Activated CD8-positive, alpha-beta memory T cell treated with anti-CD3 and anti-CD28 coated beads for 1 hour (primary cell): ENCODE measurements at regions not wholly inside any gene's neighbourhood (a gene's known extent, or its start where the extent isn't known, plus 50 kb on each side); places are given as distances from the start of the nearest gene placed in this dataset.

ENCODE experiments used
- DNase-seq, 2 donors: peaks; one replicate each; pipeline ENCODE4 v3.0.0-alpha.2; 2020; ENCODE audit warnings: low read depth in 1 of 2; ENCODE audit errors: extremely low read depth in 1 of 2

DNA sequence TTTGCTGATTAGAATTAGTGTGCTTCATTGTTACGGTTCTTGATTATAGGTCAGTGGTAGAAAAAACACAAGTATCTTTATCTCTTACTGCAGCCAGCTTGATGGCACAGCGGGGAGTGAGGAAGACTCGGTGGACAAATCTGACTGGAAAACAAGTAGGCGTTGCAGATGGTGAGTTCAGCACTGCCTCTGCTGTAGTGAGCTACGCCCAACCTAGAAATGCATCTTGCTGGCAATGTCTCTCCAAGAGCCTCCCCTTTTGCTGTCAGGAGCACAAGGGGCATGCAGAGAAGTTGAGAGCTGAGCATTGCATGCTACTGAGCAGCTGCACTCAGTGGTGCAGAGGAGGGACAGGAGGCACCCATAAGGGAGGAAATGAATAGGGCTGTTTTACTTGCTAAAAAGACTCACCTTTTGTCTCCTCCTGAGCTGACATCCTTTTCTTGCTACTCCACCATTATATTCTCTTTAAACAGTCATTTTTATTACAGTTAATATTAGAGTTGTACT lies 977.3 kb upstream of the ACVR2A start:
- DNase-seq = no peak

DNA sequence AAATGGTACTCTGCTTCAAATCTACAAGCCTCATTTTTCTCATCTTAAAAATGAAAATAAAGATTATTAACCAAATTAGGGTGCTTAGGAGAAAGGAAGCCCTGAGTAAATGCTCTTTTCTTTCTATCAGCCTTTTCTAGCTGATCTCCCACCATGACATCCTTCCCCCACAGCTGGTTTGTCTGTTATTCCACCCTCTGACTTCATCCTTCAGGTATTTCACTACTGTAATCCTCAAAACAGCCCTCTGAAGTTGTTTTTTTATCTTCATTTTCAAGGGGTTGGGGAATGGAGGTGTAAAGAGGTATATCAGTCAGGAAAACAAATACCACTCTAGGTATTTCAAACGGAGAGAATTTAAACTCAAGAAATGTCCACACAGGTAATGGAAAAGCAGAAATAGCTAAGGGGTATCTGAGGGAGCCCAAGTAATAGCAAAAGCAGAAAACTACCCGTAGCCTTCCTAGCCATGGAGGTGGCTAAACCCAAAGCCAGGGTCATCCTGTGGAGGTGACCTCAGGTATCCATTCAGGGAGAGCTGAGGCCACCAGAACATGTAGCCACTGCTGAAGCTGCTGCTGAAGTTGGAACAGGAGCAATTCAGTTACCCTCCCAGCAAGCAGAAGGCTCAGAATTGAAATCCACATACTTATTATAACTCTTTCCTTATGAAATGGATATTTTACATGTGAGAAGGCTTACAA lies 990.9 kb upstream of the ACVR2A start:
- DNase-seq = no peak

DNA sequence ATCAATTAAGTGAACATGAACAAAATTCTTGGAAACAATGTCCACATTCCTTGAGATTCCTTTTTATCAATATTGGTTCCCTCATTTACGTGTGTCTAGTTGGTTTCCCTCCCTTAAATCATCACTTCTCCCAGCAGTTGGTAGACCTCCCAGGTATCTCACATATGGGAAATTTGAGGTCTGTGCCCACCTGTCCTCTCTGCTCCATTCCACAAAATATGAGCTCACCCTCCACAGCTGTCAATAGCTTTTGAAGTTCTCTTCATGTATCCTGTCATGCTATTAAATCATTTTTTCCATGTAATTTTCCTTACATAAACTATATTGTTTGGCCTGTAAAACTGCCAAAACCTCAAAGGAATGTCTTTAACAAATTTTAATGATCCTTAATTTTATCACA lies 992.2 kb upstream of the ACVR2A start:
- DNase-seq = no peak

DNA sequence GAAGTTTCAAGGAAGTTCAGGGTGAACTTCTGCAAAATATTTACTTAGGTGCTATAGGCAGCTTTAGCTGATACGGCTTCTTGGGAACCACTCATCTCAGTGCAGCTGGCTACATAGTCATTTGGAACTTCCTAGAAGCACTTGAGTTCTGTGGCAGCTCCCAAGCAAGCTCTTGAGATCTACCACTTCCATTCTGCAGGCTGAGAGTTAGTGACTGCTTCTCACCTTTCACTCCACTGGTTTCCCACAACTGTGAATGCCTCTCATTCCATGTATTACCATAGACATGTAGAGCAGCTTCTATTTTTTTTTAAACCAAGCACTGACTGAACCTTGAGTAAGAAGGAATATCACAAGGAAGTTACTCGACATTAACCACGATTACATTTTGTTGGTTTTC lies 994.1 kb upstream of the ACVR2A start:
- no peak for DNase-seq

DNA sequence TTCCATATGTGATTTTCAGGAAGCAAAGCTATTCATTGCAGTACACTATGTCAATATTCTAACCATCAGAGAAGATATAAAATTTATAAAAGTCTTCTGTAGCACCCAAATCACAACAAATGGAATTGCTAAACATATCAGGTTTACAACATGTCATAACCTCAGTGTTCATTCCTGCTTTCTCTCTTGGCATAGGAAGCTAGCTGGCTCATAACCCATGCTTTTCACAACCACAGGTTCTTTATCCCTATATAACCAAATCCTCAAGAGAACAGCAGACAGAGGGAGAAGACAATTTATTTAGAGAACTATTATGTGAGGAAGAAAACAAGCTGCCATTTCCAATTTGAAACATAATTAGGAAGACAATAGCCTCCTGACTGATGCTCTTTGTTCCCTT lies 997.0 kb upstream of the ACVR2A start:
- DNase-seq = no peak

DNA sequence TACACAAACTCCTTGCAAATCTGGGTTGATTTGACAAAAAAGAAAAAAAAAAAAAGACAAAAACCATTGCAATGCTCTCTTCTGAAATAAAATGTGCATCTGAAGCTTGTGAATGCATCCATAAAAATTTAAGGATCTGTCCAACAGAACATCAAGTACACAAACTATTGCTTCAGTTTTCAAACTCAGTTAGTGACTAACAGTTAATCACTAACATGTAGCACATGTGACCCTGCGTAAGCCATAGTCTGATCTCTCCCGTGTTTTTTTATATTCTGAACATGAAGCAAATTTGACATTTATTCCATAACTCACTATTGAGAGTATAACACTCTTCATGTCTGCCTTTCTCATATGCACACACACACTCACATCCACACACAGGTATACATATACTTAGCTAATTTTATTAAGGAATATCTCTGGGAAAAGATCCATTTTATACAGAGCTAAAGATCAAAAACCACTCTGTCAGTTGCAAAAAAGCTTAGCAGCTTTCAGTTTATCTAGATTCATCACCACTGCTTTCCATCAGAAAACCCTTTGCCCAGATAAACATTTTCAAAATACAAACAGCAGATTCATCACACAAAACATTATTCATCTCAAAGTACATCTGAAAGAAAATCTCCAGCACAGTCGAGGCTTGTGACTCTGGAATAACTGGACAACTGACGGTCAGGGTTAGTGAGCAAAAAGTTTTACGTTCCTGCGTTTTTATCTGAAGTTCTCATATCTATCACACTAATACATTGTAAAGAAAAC lies 1000.4 kb upstream of the ACVR2A start:
- no peak for DNase-seq

DNA sequence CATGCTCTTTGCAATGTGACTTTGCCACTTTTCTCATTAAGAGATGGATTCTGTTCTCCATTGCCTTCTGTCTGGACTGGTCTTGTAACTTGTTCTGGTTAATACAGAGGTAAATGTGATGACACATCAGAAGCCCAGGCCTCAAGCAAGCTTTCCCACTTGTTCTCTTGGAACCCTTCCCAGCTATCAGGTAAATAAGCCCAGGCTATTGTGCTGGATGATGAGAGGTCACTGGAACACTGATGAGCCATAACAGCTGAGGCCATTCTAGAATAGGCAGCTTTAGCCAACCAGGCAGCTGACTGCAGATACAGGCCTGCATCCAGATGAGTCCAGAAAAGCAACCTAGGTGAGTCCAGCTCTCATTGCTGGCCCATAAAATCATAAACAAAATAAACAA lies 1007.0 kb upstream of the ACVR2A start:
- no peak for DNase-seq

DNA sequence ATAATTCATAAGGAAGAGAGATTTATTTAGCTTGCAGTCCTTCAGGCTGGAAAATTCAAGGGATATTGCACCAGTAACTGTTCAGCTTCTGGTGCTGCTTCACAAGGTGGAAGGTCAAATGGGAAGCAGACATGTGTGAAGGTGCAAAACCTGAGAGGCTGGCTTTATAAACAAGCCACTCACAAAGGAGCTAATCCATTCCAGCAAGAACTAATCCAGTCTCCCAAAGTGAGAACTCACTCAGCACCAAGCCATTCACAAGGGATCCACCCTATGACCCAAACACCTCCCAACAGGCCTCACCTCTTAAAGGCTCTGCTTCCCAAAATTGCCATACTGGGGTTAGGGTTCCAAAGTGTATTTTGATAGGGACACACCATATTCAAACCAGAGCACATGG lies 1018.4 kb upstream of the ACVR2A start:
- DNase-seq = no peak

DNA sequence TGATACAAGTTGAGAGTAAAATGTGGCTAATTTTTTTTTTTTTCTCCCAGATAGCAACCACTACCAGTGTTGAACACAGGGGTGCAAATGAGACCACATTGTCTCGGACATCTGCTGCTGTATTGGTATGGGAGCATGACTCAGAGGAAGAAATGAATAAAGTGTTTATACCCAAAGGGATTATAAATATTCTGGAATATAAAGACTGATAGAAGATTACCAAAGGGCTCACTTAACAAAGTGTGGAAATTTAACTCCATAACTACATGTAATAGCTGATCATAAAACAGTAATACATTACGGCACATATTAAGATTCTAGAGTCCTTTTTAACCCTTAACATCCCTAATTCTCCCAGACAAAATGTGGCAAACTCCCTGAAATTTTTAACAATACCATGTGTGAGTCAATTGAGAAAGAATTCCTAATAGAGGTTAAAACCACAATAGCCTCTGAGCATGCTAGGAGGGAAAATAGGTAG lies 1023.0 kb upstream of the ACVR2A start:
- no peak for DNase-seq

DNA sequence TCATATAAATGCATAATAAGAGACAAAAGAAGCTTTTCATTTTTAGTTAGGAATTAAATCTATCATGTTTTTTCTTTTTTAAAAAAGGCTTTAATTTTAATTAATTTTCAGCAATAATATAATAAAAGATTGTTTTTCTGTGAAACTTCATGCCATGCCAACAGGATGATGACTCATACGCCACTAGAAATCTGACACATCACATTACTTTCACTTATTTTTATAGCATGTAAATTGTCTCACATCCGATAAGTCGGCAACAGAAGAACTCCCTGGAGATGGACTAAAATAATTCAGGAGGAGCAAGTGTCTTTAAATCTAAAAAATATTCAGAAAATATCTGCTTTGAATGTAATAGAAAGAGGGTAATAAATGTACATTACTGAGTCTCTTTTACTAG lies 1024.2 kb upstream of the ACVR2A start:
- no peak for DNase-seq

DNA sequence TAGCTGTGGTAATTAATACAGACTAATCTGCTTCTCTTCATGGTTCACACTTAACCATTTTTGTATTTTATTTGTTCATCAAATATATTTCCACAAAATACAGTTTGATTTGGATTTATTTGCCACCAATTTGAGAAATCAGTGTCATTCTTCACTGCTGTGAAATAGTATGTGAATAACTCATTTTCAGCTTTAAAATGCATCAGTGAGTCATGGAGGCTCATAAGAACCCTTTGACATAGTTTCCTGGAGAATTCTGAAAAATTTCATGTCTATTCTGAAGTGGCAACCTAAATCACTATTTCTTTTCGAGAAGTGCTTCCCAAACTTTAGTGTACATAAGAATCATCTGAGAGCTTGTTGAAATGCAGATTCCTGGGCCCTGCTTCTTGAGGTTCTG lies 1026.7 kb upstream of the ACVR2A start:
- DNase-seq = no peak

DNA sequence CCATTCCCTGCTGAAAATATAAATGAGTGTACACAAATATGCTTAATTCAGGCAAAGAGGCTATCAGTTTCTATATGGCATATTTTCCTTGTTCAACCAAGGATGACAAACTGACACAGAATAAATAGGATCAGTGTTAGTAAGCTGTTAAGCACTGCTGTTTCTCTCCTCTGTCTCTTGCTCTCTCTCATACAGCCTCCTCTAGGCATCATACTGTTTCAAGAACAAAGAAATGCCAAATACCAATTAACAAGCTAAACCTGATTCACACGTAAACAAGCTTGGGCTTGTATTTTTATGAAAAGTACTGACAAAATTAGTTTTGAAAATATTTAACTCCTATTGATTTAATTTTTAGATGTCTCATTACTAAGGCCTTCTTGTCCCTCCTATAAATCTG lies 1027.2 kb upstream of the ACVR2A start:
- DNase-seq = no peak

DNA sequence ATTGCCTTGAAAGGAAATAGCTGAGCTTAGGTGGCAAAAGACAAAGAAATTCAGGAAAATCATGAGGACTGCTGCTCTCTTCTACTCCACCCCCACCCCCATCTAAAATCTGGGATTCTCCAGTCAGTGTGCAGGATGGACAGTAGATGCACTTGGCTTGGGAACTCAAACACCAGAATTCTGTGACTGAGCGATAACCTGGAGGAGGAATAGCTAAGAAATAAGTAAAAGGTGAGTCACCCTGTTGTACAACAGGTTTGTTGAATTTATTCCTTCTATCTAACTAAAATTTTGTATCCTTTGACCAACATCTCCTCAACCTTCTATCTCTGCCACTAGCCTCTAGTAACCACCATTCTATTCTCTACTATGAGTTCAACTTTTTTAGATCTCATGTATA lies 1029.9 kb upstream of the ACVR2A start:
- no peak for DNase-seq

DNA sequence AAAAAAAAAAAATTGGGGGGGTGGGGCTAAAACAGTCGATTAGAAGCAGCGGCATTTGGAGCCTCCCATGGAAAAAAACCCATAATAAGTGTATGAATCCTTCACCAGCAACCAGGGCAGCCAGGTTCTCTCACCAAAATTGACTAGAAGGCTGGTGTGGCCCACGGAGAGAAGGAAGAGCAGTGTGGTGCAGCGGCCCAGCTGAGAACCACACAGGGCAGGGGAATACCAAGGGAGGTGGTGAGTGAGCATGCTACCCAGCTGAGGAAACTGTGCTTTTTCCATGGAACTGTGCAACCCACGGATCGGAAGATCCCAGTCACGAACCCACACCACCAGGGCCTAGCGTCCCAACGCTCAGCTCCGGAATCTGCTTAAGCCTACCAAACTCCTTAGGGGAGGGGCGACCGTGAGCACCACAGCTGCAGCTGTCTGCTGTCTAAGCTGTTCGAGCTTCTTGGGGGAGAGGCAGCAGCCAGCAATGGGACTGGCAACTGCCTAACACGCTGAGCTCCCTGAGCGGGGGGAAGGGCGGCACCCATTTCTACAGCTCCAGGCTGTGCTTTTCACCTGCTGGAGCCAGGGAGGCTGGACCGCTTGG lies 1037.2 kb upstream of the ACVR2A start:
- DNase-seq = no peak

DNA sequence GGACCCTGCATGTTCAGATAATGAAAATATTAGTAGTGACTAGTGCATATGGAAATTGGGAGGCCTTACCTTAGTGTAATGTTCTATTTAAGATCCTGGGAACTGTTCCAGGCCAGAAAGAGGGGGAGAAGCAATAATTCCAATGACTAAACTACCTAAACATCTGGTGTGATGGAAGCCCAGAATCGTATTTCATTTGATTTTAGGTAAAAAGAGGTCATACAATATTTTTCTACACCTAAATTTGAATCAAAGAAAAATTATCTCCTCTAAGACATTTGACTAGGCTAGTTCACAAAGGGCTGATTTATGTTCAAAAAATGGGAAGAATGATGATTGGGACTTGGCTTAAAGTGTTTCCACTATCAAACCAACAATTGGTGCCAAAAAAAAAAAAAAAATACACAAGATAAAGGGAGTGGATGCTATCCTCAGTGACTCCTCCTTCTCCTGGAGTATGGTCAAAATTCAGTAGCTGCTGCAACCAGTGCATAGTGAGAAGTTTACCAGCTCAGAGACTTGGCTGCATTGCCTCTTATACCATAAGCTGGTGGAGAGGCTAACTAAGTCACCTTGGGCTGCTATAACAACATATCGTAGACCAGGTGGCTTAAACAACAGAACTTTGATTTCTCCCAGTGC lies 1038.3 kb upstream of the ACVR2A start:
- no peak for DNase-seq

DNA sequence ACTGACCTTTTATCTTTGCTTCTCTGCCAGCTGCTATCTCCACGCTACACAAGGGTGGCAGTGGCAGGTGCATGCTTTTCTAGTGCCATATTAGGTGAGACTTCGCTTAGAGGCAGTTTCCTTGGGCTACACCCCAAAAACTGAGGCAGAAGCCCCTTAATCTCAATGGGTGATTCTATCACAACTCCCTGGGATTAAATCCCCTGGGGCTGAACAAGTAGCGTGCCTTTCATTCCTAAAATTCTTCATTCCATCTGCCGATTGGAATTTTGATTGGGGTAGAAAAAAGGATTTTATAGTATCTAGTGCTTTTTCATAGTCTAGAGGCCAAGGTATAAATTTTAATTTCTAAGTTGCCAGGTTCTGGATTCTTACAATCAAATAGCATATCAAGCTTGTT lies 1040.5 kb upstream of the ACVR2A start:
- no peak for DNase-seq

DNA sequence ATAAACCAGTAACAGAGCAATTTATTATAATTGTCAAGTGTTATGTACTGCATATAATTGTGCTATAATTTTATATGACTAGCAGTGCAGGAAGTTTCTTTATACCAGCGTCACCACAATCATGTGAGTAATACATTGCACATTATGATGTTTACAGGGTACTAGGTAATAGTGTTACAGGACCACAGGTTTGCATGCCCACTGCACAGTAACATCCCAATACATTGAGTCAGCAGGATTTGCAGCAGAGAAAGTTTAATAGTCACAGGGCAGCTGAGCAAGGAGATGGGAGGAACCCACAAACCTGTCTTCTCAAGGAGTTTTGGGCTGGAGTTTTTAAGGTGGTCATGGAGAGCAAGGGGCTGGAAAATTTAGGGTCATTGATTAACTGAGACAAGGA lies 1042.9 kb upstream of the ACVR2A start:
- no peak for DNase-seq

DNA sequence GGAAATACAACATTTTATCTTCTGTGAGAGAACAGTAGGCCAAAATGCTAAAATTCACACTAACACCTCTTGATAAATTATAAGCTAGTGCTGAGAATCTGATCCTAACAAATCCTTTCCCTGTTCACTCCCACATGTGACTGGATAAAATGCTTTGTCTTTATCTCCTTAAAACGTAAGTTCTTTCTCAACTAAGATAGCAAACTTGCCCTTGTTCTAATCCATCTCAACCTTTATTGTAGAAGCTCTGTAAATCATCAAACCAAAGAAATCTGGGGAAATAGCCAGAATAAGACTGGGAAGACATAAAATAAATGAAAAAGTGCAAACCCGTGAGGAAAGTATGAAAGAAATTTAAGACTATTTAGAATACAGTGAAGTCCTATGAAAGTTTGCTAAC lies 1058.4 kb upstream of the ACVR2A start:
- no peak for DNase-seq

DNA sequence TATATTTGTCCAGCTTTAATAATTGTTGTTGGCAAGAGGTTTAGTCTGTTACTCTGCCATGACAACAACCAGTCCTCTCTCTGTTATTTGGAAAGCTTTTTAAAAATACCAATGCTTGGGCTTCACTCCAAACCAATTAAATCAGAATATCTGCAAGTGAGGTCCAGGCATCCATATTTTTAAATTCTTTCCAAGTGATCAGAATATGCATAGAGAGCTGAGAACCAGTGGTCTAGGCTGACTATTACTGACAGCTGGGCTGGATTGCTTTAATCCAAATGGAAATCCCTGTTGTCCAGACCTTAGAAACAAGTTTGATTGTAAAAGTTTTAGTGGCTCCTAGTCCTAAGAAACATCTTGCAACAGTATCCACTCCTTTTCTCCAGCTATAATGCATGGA lies 1059.7 kb upstream of the ACVR2A start:
- DNase-seq = no peak

DNA sequence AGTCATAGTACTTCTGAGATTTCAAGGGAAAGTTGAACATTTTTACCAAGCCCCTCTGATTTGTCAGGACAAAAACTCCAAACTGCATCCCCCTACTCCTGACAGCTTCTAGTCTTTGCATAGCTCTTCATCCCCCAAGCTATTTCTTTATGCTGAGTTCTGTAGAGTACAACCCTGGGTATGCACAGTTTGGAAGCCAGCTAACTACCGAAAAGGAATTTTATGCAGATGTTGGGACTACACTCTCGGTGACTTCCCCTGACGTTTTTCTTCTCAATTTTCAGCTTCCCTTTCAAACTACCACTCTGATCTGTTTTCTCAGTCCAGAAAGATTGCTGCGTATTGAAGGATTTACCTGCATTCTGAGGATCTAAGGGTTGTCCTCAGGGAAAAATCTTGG lies 1060.2 kb upstream of the ACVR2A start:
- no peak for DNase-seq

DNA sequence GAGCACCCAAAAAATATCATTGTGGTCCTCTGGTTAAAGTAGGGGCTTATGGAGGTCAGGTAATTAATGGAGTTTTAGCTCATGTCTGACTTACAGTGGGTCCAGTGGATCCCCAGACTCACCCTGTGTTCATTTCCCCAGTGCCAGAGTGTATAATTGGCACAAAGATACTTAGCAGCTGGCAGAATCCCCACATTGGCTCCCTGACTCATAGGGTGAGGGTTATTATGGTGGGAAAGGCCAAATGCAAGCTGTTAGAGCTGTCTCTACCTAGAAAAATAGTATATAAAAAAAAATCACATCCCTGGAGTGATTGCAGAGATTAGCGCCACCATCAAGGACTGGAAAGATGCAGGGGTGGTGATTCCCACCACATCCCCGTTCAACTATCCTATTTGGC lies 1067.6 kb upstream of the ACVR2A start:
- DNase-seq = no peak
